Tongue (tissue), 1 donor: ENCODE measurements at regions not wholly inside any gene's neighbourhood (a gene's known extent, or its start where the extent isn't known, plus 50 kb on each side); places are given as distances from the start of the nearest gene placed in this dataset.

Experiments
- DNase-seq: peaks from one replicate; pipeline ENCODE4 v3.0.0-alpha.2; 2015

- DNase-seq = no peak
Measured at GRCh38 chr14:62158779-62159178, 396.6 kb downstream of the SNAPC1 start.

GRCh38 chr14:62159314-62159713 is 397.1 kb downstream of the SNAPC1 start:
- DNase-seq = no peak

- peak; percentile 72 for DNase-seq
Measured at GRCh38 chr14:62162998-62163589, 400.9 kb downstream of the SNAPC1 start.

DNA sequence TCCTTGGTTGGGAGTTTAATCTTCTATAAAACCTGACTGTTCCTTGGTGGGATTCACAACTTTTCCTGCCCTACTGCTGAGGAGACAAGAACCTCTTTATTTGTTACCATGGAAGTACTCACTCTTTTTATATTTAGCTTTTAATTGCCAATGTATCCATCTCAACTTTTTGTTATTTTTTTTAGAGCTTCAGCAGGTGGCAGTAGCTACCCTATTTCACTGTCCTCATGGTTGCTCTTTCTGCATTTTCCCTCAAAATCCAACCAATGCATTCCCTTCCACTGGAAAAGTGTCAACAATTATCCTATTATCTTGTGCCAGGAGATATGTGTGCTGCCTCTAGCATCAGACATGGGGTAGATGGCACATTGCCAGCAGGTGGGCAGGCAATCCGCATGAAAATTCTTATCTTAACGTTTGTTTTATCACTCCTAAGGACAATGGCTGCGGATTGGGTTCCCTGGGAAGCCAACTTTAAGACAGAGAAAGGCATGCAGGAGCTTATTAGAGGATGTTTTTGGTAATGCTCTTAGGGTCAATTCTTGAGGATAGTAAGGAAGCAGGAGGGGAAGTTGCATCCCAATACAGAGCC is 406.4 kb downstream of the SNAPC1 start:
- no peak for DNase-seq

- DNase-seq = peak; percentile 89
Measured at GRCh38 chr14:62179367-62180018, 417.3 kb downstream of the SNAPC1 start.

GRCh38 chr14:62181591-62181990 is 419.4 kb downstream of the SNAPC1 start:
- no peak for DNase-seq

- DNase-seq = no peak
Measured at GRCh38 chr14:62185078-62185477, 422.9 kb downstream of the SNAPC1 start.

GRCh38 chr14:62187265-62187664 is 425.0 kb downstream of the SNAPC1 start:
- DNase-seq = no peak

DNA sequence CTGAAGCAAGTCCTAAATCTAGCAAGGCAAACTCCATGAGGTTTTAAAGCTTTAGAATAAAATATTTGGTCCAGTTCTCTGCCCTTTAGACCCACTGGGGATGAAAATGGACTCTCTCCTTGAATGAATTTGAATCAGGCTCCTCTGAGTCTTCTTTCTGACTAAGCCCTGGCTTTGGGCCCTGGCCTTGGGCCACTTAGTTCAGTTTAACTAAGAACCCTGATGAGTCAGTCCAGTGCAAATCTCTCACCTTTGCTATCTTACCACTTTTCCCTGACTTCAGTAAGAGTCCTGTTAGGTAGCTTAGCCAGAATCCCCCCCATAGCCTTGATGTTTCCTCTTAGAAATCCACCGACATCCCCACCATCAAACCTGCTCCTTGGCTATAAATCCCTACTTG is 427.5 kb downstream of the SNAPC1 start:
- no peak for DNase-seq

DNA sequence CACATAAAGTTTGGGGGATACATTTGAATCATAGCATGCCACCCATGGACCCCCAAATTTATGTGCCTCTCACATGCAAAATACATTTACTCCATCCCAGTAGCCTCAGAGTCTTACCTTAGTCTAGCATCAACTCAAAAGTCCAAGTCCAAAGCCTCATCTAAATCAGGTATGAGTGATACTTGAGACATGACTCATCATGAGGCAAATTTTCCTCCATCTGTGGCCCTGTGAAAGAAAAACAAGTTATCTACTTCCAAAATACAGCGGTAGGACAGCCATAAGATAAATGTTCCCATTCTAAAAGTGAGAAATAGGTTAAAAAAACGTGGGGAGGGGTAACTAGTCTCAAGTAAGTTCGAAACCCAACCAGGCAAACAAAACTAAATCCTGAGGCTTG is 444.2 kb downstream of the SNAPC1 start:
- DNase-seq = no peak

GRCh38 chr14:62209287-62209899 is 447.2 kb downstream of the SNAPC1 start:
- DNase-seq = peak; percentile 1

- no peak for DNase-seq
Measured at GRCh38 chr14:62213516-62213915, 451.3 kb downstream of the SNAPC1 start.

DNA sequence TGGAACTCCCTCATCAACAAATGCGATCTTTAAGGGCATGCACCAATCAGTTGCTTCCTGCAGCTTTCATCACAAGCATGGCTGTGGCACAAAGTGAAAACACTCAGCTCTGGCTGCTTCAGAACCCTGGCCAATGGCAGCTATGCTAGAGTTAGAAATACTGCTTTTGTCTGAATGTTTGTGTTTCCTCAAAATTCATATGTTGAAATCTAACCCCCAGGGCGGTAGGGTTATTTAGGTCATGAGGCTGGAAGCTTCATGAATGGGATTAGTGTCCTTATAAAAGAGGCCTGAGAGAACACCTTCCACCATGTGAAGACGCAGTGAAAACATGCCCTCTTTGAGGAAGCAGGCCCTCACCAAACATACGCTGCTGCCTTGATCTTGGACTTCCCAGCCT is 453.9 kb downstream of the SNAPC1 start:
- no peak for DNase-seq

DNA sequence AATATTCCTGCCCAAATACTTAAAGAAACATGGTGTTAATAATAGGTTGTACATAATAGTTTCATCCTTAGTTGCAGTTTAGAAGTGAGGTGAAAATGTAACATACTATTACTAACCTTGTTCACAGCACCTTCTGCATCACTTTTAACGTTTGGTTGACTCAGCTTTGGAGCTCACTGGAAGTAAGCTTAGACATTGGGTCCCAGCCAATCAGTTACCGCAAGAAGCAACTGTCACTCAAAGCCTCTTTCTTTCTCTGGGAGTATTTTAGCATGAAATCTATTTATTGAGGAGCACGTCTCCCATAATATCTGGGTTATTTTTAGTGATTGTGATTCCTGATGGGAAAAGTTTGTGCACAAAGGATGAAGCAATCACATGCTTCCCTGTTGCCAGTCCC is 472.6 kb downstream of the SNAPC1 start:
- no peak for DNase-seq

DNA sequence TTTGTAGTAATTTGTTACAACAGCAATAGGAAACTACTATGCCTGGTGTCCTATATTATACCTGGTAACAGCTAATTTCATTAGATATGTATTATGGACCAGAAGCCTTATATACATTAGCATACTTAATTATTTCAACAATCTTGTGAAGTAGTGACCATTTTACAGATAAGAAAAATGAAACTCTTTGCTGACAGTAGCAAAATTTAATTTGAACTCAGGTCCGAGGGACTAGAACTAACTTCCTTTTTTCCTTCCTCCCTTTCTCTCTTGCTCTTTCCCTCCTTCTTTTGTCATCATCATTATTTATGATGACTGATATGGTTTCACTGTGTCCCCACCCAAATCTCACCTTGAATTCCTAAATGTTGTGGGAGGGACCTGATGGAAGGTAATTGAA is 482.0 kb downstream of the SNAPC1 start:
- no peak for DNase-seq

GRCh38 chr14:62247266-62247665 is 485.0 kb downstream of the SNAPC1 start:
- peak; percentile 21 for DNase-seq

DNA sequence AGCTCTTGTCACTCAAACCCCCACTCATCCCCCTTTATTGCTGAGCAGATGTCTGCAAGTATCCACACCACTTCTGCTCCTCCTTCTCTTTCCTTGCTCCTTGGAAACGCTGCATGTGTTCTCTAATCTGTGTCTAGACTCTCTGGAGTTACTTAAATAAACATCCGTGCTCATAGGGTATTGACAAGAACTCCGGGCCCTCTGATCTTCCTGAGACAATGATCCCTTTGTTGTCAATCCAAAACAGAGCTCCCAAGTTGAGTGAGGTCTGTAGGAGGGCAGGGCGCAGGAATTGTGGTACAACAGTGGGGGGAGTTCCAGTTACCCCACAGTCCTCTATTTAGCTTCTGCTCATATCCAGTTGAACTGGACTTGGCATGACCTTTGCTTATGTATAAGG is 489.0 kb downstream of the SNAPC1 start:
- no peak for DNase-seq

GRCh38 chr14:62253171-62253570 is 491.0 kb downstream of the SNAPC1 start:
- no peak for DNase-seq

DNA sequence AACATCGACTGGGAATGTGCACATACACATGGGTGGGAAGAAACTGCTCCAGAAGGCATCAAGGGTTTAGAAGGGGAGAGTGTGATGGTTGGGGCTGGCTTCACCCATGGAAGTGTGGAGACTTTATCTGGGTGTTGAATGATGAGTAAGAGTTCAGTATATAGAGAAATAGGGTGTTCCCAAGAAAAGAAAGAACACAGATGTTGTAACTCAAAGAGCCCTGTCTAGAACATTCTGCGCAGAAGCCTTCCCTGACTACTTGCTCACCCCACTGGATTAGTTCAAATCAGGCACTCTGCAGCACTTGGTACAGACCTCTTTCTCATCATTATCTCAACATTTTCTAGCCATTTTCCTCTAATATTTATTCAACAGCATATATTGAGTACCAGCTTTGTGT is 491.7 kb downstream of the SNAPC1 start:
- no peak for DNase-seq

GRCh38 chr14:62269204-62269603 is 507.0 kb downstream of the SNAPC1 start:
- DNase-seq = no peak

DNA sequence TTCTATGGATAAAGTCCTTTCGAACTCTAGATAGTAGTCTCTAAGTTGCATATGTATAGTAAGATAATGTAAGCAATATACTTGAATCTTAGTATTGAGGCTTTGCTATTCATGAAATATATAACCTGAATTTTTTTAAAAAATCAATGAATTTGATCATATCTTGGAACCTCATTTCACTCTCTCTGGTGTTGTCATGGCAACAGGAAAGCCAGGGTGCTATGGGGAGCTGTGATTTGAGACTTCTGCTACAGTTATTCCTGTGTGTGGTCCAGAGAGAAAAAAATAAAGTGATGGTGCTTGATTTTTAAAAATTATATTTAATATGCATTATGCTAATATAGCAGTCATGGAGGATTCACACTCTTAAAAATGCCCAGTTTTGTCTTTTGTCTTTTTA is 508.0 kb downstream of the SNAPC1 start:
- no peak for DNase-seq

GRCh38 chr14:62280366-62280765 is 518.1 kb downstream of the SNAPC1 start:
- DNase-seq = no peak

GRCh38 chr14:62283837-62284236 is 521.6 kb downstream of the SNAPC1 start:
- no peak for DNase-seq

DNA sequence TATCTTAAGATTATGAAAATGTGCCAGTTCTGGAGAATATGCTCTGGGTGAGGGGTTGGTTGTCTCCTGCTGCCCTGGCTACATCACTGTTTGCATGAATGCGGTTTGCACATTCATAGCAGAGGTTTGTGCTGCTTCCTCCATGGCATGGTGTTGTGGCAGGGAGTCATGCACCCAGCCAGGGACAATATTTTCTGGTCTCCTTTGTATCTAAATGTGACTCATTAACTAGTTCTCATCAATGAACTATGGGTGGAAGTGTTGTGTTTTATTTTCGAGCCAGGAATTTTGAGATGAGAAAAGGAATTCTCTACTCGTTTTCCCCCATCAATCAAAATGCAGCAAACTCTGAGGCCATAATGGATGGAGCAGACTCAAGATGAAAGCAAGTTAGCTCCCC is 527.3 kb downstream of the SNAPC1 start:
- DNase-seq = no peak
